ENCODE measurements at regions not wholly inside any gene's neighbourhood (a gene's known extent, or its start where the extent isn't known, plus 50 kb on each side); places are given as distances from the start of the nearest gene placed in this dataset.
"Not testable (repeated sequence)": the region's sequence is repeated elsewhere in the genome, so short reads cannot be mapped to it uniquely, and the experiment has no call there.

DNA sequence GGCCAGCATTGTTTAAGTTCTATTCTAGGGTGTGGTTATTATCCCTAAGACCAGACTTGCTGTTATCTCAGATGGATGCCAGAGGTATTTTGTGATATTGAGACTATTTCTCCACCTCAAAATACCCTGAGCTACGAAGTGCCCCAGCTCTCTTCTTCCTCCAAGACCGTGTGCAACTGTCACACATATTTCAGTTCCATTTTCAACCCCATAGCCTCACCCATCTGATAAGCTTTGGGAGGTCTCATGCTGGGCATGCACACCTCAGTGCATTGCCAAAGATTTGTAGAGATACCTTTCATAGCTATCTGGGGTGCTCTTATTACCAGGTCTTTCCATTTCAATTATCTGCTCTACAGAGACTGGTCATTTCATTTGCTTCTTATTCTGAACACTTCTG is 815.8 kb upstream of the EYS start:
- no peak for DNase-seq

DNA sequence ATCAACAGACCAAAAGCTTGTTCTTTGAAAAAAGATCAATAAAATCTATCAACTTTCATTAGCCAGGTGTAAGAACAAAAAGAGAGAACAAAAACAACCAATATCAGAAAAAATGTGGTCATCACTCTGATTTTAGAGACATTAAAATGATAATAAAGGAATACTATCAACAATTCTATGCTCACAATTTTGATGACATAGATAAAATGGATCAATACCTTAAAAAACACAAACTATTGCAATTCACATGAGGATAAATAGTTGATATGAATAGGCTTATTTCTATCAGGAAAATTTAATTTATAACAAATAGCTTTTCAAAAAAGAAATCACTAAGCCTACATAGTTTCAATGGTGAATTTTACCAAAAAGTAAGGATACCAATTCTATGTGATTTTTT is 809.4 kb upstream of the EYS start:
- DNase-seq: no peak

DNA sequence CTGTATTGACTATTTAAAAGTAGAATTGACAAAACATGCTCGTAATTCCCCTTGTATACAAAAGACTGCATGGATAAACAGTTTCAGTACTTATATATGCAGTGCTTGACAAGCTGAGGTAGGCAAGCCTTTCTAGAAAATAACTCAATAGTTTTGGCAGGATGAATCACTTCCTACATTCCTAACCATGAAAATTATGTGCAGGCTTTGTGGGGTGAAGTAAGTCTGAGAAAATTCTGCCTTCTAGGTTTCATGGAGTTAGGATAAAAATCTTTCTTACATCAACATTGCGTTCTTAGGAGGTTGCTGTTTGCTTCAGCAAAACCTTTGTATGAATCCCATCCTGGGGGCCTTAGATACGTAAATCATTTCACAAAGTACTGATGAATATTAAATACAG is 801.4 kb upstream of the EYS start:
- DNase-seq: no peak

DNA sequence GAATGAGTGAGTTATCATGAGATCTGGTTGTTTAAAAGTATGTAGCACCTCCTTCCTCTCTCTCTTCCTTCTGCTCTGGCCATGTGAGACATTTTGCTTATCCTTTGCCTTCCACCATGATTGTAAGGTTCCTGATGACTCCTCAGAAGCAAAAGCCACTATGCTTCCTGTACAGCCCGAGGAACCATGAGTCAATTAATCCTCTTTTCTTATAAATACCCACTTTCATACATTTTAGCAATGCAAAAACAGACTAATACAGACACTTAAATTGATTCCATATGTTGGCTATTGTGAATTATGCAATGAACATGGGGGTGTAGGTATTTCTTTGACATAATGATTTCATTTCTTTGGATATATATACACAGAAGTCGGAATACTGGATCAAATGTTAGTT is 792.8 kb upstream of the EYS start:
- no peak for DNase-seq

DNA sequence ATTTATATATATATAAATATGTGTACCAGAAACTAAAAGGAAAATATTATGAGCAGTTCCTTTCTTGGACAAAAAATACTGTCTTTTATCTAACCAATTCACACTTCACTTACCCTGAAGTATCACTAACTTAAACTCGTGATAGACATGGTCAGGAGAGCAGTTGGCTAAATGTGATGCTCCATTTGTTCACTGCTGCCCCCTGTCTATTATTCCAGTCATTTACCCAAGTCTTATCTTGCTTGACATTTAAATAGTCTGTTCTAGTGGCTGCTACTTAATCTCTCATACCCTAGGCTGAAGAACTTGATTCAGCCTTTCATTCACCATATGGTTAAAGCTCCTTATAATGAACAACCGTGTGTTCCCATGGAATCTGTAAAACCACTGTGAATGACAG is 789.6 kb upstream of the EYS start:
- DNase-seq: no peak

DNA sequence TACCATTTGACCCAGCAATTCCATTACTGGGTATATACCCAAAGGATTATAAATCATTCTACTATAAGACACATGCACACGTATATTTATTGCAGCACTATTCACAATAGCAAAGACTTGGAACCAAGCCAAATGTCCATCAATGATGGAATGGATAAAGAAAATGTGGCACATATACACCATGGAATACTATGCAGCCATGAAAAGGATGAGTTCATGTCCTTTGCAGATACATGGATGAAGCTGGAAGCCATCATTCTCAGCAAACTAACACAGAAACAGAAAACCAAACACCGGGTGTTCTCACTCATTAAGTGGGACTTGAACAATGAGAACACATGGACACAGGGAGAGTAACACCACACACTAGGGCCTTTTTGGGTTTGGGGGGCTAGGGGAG is 787.6 kb upstream of the EYS start:
- DNase-seq: not testable (repeated sequence)

DNA sequence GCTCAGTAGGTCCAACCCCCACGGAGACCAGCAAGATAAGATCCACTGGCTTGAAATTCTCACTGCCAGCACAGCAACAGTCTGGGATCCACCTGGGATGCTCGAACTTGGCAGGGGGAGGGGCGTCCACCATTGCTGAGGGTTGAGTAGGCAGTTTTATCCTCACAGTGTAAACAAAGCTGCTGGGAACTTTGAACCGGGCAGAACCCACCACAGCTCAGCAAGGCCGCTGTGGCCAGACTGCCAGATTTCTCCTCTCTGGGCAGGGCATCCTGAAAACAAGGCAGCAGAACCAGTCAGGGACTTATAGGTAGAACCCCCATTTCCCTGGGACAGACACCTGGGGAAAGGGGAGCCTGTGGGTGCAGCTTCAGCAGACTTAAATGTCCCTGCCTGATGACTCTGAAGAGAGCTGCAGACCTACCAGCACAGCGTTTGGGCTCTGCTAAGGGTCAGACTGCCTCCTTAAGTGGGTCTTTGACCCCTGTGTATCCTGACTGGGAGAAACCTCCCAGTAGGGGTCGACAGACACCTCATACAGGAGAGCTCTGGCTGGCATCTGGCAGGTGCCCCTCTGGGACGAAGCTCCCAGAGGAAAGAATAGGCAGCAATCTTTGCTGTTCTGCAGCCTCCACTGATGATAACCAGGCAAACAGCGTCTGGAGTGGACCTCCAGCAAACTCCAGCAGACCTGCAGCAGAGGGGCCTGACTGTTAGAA is 782.4 kb upstream of the EYS start:
- DNase-seq: no peak

DNA sequence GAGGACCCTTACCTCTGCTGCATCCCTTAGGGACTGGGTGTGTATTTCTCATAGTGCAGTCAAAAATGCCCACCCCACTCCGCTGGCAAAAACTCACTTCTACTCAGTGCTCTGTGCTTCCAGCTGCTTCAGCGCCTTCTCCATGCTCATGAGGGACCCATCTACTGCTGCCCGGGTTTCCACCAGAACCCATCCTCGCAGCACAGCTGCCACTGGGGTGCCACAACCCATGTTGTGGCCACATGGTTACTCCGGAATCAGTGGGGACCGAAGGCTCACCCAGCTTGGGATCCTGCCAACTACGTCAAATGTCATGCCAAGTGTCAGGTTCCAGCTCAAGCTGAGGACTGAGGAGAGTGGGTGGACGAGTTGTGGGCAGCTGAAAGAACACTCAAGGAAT is 774.2 kb upstream of the EYS start:
- DNase-seq: no peak

DNA sequence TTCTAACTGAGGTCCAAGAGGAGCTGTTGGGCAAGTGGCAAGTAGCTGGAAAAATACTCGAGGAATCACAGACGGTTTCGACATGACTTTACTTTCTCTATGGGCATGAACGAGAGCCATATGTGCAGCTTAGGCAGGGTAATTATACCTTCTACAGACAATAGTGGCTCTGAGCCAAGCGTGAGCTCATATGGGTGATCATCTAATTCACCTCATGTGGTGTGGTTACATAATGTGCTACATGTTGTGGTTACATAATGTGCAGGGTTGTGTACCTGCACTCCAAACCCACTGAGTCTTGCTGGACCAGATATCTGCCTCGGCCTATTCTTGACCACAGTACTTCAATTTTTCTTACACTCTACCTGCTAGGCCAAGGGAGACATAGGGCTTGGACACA is 771.7 kb upstream of the EYS start:
- no peak for DNase-seq

DNA sequence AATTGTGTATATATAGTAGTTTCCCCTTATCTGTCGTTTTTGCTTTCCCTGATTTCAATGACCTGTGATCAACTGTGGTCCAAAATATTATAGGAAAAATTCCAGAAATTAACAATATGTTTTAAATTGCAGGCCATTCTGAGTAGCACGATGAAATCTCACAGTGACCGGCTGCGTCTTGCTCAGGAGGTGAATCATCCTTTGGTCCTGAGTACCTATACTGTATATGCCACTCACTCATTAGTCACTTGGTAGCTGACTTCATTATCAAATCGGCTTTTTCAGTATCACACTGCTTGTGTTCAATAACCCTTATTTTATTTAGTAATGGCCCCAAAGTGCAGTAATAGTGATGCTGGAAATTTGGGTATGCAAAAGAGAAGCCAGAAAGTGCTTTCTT is 728.3 kb upstream of the EYS start:
- DNase-seq: no peak

DNA sequence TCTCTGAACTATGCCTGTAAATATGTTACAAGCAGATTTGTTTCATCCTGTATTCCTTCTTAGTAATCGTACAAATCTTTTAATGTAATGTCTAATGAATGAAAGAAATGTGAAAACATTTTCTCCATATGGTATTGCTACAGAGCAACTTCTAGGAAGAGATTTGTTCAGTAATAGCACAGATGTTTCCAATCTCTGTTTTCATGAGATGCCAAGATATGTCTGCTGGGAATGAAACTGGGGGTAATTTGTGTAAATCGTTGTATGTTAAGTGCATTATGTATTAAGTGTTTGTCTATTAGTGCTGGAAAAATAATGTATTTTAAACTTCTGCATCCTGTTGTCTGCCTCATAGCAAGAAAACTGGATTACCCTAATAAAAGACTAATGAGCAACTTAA is 722.2 kb upstream of the EYS start:
- no peak for DNase-seq

DNA sequence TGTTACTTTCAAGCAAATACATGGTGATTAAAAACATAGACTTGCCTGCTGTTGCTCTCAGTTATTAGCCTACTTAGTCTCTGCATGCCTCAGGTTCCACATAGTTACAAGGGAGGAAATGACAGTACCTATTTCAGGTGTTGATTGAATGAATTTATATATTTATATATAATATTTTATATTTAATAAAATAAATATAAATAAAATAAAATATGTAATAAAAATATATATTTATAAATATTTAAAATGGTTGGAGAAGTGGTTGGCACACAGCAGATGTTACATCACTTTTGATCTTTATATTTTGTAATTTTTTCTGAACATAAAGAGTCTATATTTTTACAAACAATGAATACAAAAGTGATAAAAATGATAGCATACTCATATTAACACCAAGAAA is 716.0 kb upstream of the EYS start:
- no peak for DNase-seq

DNA sequence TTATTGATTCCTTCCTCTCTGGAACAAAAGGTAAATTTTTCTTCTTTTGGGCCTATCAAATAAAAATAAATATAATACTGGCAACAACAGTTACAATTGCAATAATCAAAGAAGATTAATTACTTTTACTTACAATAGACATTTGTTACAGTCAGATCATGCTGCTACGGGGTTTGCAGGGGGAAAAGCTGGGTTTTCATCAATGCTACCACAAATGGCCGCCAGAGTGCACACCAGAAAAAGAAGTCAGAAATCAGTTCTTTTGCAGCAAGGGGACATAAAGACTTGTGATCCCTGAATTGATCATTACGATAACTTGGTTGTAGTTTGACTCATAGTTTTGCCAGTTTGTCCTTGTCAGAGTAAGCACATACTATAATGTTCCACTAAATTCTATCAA is 714.5 kb upstream of the EYS start:
- DNase-seq: no peak

DNA sequence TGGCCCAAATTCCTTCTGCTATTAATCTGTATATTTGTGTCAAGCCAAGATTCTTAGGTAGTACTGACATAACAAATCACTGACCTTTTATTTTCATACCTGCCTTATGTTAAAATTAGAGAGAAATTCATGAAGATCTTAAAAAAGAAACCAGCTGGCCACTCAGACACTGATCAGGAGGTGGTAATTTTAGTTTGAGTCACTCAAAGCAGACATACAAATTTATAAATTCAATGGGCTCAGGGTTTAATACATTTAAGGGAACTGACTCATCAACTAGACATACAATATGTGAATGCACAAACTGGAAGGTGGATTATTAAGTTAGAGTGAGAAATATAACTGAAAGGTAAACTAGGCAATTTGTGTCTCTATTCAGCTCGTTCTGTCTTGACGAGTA is 711.9 kb upstream of the EYS start:
- DNase-seq: no peak

DNA sequence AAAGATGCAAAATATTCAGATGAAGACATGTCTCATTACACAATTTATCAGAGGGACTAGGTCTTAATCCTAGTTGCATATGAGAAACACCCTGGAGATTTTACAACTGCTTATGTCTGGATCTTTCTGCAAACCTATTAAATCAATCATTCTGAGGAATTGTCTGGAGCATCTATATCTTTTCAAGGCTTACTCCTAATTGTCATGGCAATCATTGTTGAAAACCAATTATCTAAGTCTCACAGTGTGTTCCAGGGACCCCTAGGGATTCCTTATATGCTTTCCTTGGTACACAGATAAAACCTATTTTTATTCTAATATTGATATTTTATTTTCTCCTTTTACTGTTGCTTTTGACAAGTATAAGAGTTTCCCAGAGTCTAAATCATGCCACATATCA is 696.9 kb upstream of the EYS start:
- DNase-seq: no peak

DNA sequence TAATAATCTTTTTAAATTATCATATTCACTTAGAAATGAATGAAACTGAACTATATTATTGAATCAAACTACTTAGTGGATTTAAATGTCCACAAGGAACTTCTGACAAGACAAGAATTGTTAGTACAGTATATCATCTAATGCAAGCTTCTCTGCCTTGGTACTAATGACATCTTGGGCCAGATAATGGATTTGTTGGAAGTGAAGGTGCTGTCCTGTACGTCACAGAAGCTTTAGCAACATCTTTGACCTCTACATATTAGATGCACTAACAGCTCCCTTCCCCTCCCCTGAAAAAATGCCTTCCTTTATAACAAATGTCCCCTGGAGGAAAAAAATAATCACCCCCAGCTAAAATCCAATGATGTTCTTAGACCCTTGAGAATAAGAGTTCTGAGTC is 695.8 kb upstream of the EYS start:
- DNase-seq: no peak

DNA sequence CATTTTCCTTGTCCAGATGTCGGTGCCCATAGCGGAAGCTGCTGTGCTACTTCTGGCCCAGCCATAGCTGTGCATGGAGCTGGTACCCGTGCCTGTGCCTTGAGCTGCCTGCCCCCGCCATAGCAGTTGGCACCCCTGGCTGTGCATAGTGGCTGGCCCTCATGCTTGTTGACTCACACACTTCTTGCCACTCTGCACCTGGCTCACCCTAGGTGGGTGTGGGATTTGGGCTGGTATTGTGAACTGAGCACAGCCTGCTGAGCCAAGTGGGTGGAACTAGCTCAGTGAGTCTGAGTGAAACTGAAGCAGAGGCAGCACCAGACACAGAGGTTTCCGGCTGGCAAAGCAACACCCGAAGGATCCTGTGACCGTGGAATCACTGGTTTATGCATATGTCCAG is 689.5 kb upstream of the EYS start:
- DNase-seq: no peak

DNA sequence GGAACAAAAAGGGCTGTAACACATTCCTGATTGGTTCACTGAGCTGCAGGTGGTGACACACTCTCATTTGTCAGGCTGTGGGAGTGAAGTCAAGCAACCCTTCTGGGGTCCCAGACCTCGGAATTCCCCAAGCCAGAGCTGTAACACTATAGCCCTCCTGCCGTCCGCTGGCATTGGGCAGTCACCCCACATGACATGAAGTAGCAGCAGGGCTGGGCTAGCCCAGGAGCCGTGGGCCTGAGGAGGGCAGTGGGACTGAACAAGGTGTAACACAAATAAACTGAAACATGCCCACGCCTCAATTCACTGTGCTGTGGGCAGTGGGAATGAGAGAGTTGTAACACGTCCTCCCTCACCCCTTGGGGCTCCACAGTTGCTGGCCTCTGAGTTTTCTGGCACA is 689.1 kb upstream of the EYS start:
- DNase-seq: no peak

DNA sequence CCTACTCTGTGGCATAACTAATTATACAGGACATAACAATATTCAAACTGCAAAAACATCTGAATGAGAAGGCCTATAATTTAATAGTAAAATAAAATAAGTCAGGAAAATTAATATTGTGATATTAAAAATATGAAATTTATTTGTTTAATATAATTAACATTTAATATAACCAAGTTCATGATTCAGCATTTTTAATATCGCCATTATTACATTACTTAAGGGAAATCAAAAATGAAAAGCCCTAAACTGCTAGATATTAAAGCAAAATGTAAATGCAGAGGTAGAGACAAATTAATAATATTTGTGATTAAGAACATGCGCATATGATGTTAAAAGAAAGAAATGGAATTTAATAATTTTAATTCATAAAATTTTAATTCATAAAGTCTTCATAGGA is 683.4 kb upstream of the EYS start:
- DNase-seq: no peak

DNA sequence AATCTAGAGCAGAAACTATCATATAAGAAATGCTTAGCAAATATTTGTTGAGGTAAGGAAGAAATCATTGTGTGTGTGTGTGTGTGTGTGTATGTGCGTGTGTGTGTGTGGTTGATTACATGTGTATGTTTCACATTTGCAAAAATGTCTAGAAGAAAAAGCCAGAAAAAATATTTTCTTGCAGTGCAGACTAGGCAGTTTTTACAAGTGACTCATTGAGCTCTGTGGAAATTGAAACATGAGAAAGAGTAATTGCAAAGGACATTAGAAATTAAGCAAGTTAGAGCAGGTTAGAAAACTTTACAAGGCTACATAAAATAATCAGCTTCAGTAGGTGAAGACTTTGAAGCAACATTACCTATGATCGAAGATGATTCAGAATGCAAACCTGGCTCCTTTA is 669.0 kb upstream of the EYS start:
- no peak for DNase-seq

DNA sequence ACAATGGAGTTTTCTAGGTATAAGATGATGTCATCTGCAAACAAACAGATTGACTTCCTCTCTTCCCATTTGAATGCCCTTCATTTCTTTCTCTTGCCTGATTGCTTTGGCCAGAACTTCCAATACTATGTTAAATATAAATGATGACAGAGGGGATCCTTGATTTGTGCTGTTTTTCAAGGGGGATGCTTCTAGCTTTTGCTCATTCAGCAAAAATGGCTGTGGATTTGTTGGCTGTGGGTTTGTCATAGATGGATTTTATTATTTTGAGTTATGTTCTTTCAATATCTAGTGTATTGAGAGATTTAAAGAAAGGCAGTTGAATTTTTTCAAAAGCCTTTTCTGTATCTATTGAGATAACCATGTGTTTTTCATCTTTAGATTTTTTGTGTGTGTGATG is 662.4 kb upstream of the EYS start:
- DNase-seq: no peak

DNA sequence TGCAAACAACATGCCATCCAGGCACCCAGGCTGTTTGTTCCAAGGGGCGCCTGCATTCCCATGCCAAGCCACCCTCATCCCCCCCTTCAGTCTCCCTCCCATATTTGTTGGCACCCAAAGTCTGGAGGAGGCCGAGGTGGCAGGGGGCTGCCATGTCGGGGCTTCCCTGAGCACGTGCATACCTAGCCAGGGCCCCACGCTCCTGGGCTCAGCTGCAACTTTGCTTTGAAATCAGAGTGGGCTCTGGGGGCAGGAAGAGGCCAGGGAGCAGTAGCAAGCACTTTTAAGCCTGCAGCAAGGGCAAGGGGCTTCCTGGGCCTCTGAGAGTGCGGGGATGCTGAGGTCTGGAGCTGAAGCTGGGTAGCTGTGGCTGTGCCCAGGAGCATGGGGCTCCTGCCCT is 655.9 kb upstream of the EYS start:
- no peak for DNase-seq

DNA sequence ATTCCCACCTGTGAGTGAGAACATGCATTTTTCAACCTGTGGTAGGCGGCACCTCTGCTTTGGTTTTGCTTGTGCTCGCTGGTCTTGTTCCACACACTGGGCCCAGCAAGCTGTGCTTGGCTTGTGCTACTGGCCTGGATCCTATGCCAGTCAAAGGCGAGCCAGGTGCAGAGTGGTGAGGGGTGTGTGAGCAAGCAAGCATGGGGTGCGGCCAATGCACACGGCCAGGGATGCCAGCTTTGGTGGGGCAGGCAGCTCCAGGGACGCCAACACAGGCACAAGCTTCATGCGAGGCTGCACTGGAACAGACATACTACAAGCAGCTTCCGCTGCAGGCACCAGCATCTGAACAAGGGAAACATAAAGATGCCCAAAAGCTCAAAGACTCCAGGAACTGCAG is 654.9 kb upstream of the EYS start:
- no peak for DNase-seq

DNA sequence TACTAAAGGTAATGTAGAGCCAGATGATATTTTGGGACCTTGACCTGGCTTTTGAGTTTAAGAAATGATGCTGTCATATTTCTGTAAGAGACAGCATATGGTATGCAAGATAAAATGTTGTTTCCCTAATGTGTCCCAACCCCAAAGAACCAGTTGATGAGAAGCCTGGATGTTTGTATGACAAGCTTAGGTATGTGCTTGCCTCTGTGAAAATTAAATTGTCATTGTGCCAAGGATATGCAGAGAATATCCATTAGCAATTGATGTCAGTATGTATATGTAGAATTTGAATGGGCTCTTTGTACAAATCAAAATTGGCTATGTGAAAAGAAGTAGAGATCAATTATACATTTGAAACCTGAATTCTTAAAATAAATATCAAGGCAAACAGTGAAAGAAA is 650.8 kb upstream of the EYS start:
- no peak for DNase-seq

DNA sequence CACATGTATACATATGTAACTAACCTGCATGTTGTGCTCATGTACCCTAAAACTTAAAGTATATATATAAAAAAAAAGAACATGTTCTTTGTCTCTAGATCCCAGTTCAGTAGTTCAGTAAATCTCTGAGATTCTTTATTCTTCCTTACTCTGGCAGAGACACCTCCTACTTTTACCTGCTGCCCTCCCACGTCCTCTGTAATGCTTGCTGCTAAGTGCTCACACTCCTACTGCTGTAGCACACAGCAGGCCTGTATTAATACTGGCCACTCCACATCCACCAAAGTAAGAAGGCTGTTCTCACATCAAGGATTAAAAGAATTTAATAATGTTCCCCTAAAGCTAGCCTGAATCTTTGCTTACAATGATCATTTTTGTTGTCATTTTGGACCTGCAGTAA is 648.4 kb upstream of the EYS start:
- DNase-seq: no peak

DNA sequence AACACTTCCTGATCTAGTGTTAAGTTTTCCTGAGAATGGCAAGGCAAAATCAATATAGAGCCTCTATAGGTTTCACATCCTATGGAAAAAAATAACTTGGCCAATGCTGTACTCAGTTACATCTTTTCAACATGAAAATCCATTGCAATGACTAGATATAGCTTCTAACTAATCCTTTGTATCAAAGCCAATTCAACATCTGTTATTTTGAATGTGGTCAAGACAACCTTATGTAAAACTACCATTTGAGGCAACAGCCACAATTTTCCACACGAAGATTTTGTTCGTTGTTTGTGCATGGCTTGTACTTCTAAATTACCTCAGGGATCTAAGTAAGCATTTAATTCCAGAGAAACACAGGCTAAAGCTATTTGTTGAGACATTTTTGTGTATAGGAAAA is 637.8 kb upstream of the EYS start:
- DNase-seq: no peak

Measured in retina (tissue), 1 donor.